ENCODE measurements at regions not wholly inside any gene's neighbourhood (a gene's known extent, or its start where the extent isn't known, plus 50 kb on each side); places are given as distances from the start of the nearest gene placed in this dataset.

DNA sequence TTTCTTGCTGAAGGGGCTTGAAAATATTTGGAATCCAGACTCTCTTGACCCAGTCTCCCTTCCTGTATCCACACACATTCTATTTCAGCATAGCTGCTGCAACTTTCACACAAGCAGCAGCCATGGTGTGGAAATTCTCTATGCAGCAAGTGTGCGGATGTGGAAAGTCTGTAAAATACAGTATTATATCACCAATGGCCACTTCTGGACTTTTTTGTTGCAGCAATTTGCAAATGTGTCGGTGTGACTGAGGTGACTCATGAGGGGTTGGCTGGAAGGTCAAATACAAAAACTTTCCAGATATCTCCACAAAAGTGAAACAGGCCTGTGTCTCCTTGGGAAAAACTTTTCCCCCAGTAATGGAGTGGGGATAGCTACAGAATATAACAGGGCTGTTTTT is 299.3 kb upstream of the GYPC start:
- Mint-ChIP-seq H3K9me3 (peaks cover 5% of the 10 kb centered on the region), H3K4me3 (no peak overlapping the region), H3K36me3 (ENCODE audit: low read depth) (no peaks in the 10 kb centered on the region), H3K27ac (no peak overlapping the region), H3K27me3 (ENCODE audit: insufficient read depth) (no peaks in the 10 kb centered on the region), H3K4me1 (no peaks in the 10 kb centered on the region)
- DNase-seq, result no peak
- TF ChIP-seq, protein P1, sequence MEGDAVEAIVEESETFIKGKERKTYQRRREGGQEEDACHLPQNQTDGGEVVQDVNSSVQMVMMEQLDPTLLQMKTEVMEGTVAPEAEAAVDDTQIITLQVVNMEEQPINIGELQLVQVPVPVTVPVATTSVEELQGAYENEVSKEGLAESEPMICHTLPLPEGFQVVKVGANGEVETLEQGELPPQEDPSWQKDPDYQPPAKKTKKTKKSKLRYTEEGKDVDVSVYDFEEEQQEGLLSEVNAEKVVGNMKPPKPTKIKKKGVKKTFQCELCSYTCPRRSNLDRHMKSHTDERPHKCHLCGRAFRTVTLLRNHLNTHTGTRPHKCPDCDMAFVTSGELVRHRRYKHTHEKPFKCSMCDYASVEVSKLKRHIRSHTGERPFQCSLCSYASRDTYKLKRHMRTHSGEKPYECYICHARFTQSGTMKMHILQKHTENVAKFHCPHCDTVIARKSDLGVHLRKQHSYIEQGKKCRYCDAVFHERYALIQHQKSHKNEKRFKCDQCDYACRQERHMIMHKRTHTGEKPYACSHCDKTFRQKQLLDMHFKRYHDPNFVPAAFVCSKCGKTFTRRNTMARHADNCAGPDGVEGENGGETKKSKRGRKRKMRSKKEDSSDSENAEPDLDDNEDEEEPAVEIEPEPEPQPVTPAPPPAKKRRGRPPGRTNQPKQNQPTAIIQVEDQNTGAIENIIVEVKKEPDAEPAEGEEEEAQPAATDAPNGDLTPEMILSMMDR (conservative IDR thresholded peaks at IDR 0.05), result no peak
- H3K9me3 ChIP-seq (ENCODE audit: control insufficient read depth, low read length), result no peaks in the 10 kb centered on the region
- 84 to 100% methylated on average over 1 to 2 of the region's 2 CpGs for WGBS, 2 experiments (ENCODE audit: insufficient coverage in 1 of 2, insufficient read length in 1 of 2)
- no peak overlapping the region for H3K27ac ChIP-seq (ENCODE audit: low read depth, low read length)
- no peaks in the 10 kb centered on the region for H3K36me3 ChIP-seq (ENCODE audit: control insufficient read depth, insufficient read depth, low read length)
- no peak overlapping the region for H3K9ac ChIP-seq (ENCODE audit: extremely low read depth, low read length, poor library complexity, severe bottlenecking)
- no peaks in the 10 kb centered on the region for H3K27me3 ChIP-seq (ENCODE audit: control insufficient read depth, insufficient read depth, low read length, poor library complexity, severe bottlenecking)
- no peaks in the 10 kb centered on the region for H3K4me1 ChIP-seq (ENCODE audit: control insufficient read depth, insufficient read depth, low read length)
- H3K4me3 ChIP-seq (ENCODE audit: low read length), result no peak overlapping the region

DNA sequence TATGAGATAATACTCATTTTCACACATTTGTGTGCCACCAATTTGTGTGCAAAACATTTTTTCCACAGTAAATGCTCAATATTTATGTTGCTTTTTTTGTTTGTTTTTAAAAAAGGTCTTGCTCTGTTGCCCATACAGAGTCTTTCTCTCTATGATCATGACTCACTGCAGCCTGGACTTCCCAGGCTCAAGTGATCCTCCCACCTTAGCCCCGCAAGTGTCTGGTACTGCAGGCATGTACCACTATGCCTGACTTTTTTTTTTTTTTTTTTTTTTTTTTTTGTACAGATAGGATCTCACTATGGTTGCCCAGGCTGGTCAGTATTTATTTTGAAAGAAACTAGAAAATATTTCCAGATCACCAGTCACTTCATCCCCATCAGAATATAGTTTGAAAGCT is 297.8 kb upstream of the GYPC start:
- Histone ChIP-seq H3K27ac (ENCODE audit: low read depth, low read length) (no peak overlapping the region), H3K9me3 (ENCODE audit: control insufficient read depth, low read length) (no peaks in the 10 kb centered on the region), H3K4me1 (ENCODE audit: control insufficient read depth, insufficient read depth, low read length) (no peaks in the 10 kb centered on the region), H3K4me3 (ENCODE audit: low read length) (no peak overlapping the region), H3K27me3 (ENCODE audit: control insufficient read depth, insufficient read depth, low read length, poor library complexity, severe bottlenecking) (no peaks in the 10 kb centered on the region), H3K9ac (ENCODE audit: extremely low read depth, low read length, poor library complexity, severe bottlenecking) (no peak overlapping the region), H3K36me3 (ENCODE audit: control insufficient read depth, insufficient read depth, low read length) (no peaks in the 10 kb centered on the region)
- H3K27me3 Mint-ChIP-seq (ENCODE audit: insufficient read depth), result no peaks in the 10 kb centered on the region
- WGBS, 2 experiments (ENCODE audit: insufficient coverage in 1 of 2, insufficient read length in 1 of 2), result 88% methylated on average over 1 of the region's 1 CpG; no CpG with 5 or more reads in 1 of the 2 experiments
- TF ChIP-seq, protein P1 (conservative IDR thresholded peaks at IDR 0.05), result no peak
- H3K27ac Mint-ChIP-seq, result no peak overlapping the region
- H3K4me1 Mint-ChIP-seq, result no peaks in the 10 kb centered on the region
- no peak for DNase-seq
- no peaks in the 10 kb centered on the region for H3K36me3 Mint-ChIP-seq (ENCODE audit: low read depth)
- no peak overlapping the region for H3K4me3 Mint-ChIP-seq
- no peaks in the 10 kb centered on the region for H3K9me3 Mint-ChIP-seq

DNA sequence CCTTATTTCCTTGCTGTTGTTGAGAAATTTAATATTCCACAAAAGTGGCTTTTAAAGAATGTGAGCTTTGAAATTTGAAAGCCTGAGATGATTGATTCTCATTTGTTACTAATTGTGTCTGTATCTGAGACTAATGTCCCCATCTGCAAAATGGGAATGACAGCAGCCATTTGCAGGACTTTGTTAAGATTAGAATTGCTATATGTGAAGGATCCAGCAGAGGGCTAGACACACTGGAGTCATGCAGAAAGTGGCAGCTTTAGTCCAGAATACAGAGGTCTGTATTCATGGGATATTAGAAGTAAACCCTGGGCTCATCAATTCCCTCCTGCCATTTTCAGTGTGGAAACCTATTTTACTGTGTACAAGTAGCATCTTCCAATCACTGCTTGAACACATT is 296.5 kb upstream of the GYPC start:
- Histone ChIP-seq H3K27me3 (ENCODE audit: control insufficient read depth, insufficient read depth, low read length, poor library complexity, severe bottlenecking) (no peaks in the 10 kb centered on the region), H3K9me3 (ENCODE audit: control insufficient read depth, low read length) (no peaks in the 10 kb centered on the region), H3K9ac (ENCODE audit: extremely low read depth, low read length, poor library complexity, severe bottlenecking) (no peak overlapping the region), H3K4me3 (ENCODE audit: low read length) (no peak overlapping the region), H3K4me1 (ENCODE audit: control insufficient read depth, insufficient read depth, low read length) (no peaks in the 10 kb centered on the region), H3K27ac (ENCODE audit: low read depth, low read length) (no peak overlapping the region), H3K36me3 (ENCODE audit: control insufficient read depth, insufficient read depth, low read length) (no peaks in the 10 kb centered on the region)
- no peak overlapping the region for H3K27ac Mint-ChIP-seq
- H3K27me3 Mint-ChIP-seq (ENCODE audit: insufficient read depth), result no peaks in the 10 kb centered on the region
- no peaks in the 10 kb centered on the region for H3K4me1 Mint-ChIP-seq
- H3K36me3 Mint-ChIP-seq (ENCODE audit: low read depth), result no peaks in the 10 kb centered on the region
- no peak for DNase-seq
- H3K4me3 Mint-ChIP-seq, result no peak overlapping the region
- TF ChIP-seq, protein P1 (conservative IDR thresholded peaks at IDR 0.05), result peak; percentile 66
- H3K9me3 Mint-ChIP-seq, result no peaks in the 10 kb centered on the region
